ENCODE measurements at regions not wholly inside any gene's neighbourhood (a gene's known extent, or its start where the extent isn't known, plus 50 kb on each side); places are given as distances from the start of the nearest gene placed in this dataset.
"Not testable (repeated sequence)": the region's sequence is repeated elsewhere in the genome, so short reads cannot be mapped to it uniquely, and the experiment has no call there.

DNA sequence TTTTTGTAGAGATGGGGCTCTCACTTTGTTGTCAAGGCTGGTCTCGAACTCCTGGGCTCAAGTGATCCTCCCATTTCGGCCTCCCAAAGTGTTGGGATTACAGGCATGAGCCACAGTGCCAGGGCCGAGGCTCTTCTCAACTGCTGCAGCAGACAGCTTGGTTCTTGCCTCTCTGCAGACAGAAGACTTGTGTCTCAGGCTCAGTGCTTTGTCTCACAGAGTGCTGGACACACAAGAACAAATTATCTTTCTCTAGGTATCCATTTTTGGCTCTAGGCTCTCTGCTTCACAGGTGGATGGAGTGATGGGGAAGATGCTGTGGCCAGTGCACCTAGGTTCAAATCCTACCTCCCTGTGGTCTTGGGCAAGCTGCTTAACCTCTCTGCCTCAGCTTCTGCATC lies 80.8 kb upstream of the RNU2-1 start:
- 93% methylated on average over 3 of the region's 3 CpGs for WGBS
- DNase-seq, result peak in 1 of 3 donors; percentile 25
- H3K4me3 ChIP-seq (ENCODE audit: low read length), result no peak overlapping the region
- no peak for ATAC-seq
- no peaks in the 10 kb centered on the region for H3K9me3 ChIP-seq (ENCODE audit: control insufficient read depth, low read length)
- no peaks in the 10 kb centered on the region for H3K27me3 ChIP-seq (ENCODE audit: control insufficient read depth, insufficient read depth)
- H3K4me1 ChIP-seq (ENCODE audit: control insufficient read depth, insufficient read depth, low read length), result peaks cover 2% of the 10 kb centered on the region
- intact Hi-C loops (cut with DNase I), result no loop called here
- no peak overlapping the region for H3K27ac ChIP-seq (ENCODE audit: low read length)

DNA sequence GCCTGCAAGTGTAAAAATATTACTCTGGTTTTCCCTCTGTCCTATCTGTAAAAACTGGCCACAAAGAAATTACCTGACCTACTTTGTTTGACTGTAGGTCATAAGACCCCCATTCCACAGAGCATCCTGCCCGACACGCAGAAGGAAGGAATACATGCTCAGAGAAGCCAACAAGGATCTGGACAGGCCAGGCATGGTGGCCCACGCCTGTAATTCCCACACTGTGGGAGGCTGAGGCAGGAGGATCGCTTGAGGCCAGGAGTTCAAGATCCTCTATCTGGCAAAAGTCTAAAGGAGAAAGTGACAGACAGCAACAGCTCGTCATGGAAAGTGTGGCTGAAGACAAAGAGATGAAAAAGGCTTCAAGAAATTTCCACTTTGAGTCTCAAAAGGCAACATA lies 78.2 kb upstream of the RNU2-1 start:
- intact Hi-C loops (cut with DNase I), result no loop called here
- H3K4me3 ChIP-seq (ENCODE audit: low read length), result no peak overlapping the region

DNA sequence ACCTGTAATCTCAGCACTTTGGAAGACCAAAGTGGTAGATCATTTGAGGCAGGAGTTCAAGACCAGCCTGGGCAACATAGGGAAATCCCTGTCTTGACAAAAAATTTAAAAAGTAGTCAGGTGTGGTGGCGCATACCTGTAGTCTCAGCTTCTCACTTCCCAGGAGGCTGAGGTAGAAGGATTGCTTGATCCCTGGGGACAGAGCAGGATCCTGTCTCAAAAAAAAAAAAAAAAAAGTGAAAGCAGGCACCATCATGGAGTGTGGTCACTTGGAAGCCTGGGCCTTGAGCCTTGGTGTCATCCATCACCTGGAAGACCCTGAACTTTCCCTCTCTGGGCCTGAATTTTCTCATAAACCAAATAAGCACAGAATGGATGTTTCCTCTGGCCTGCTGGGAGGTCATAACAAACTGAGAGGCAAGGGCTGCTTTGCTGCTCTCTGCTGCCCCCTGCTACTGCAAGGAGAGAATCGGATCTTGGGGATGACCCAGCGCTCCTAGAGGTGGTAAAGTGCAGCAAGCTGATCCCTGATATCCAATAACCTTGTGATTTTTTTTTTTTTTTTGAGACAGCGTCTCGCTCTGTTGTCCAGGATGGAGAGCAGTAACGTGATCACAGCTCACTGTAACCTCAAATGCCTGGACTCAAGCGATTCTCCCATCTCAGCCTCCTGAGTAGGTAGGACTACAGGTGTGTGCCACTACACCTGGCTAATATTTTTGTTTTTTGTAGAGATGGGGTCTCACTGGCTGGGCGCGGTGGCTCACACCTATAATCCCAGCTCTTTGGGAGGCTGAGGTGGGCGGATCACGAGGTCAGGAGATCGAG lies 75.9 kb upstream of the RNU2-1 start:
- 33% methylated on average over 12 of the region's 12 CpGs for WGBS
- no peak overlapping the region for H3K4me3 ChIP-seq (ENCODE audit: low read length)
- H3K27ac ChIP-seq (ENCODE audit: low read length), result no peak overlapping the region
- H3K27me3 ChIP-seq (ENCODE audit: control insufficient read depth, insufficient read depth), result no peaks in the 10 kb centered on the region
- intact Hi-C loops (cut with DNase I), result no loop called here
- H3K9me3 ChIP-seq (ENCODE audit: control insufficient read depth, low read length), result no peaks in the 10 kb centered on the region
- H3K4me1 ChIP-seq (ENCODE audit: control insufficient read depth, insufficient read depth, low read length), result peaks cover 1% of the 10 kb centered on the region
- no peak for ATAC-seq
- DNase-seq, result no peak

More for the DNA sequence above, 78.2 kb upstream of the RNU2-1 start:
- H3K27ac ChIP-seq (ENCODE audit: low read length), result no peak overlapping the region
- 93% methylated on average over 5 of the region's 5 CpGs for WGBS
- H3K4me1 ChIP-seq (ENCODE audit: control insufficient read depth, insufficient read depth, low read length), result peaks cover 2% of the 10 kb centered on the region
- no peaks in the 10 kb centered on the region for H3K27me3 ChIP-seq (ENCODE audit: control insufficient read depth, insufficient read depth)
- H3K9me3 ChIP-seq (ENCODE audit: control insufficient read depth, low read length), result no peaks in the 10 kb centered on the region
- ATAC-seq (no peak), DNase-seq (no peak)

DNA sequence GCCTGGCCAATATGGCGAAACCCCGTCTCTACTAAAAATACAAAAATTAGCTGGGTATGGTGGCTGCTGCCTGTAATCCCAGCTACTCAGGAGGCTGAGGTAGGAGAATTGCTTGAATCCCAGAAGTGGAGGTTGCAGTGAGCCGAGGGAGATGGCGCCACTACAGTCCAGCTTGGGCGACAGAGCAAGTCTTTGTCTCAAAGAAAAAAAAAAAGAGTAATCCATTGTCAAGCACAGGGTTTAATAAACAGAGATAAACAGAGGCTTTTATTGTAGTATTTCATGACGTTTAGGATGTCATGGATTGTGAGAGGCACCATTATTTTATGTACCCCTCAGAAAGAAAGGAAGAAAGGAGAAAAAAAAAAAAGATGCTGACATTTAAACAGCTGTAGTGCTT lies 75.2 kb upstream of the RNU2-1 start:
- DNase-seq (no peak), ATAC-seq (no peak)
- no peak overlapping the region for H3K27ac ChIP-seq (ENCODE audit: low read length)
- intact Hi-C loops (cut with DNase I), result no loop called here
- H3K27me3 ChIP-seq (ENCODE audit: control insufficient read depth, insufficient read depth), result no peaks in the 10 kb centered on the region
- H3K9me3 ChIP-seq (ENCODE audit: control insufficient read depth, low read length), result no peaks in the 10 kb centered on the region
- 77% methylated on average over 6 of the region's 6 CpGs for WGBS
- no peak overlapping the region for H3K4me3 ChIP-seq (ENCODE audit: low read length)
- no peaks in the 10 kb centered on the region for H3K4me1 ChIP-seq (ENCODE audit: control insufficient read depth, insufficient read depth, low read length)

DNA sequence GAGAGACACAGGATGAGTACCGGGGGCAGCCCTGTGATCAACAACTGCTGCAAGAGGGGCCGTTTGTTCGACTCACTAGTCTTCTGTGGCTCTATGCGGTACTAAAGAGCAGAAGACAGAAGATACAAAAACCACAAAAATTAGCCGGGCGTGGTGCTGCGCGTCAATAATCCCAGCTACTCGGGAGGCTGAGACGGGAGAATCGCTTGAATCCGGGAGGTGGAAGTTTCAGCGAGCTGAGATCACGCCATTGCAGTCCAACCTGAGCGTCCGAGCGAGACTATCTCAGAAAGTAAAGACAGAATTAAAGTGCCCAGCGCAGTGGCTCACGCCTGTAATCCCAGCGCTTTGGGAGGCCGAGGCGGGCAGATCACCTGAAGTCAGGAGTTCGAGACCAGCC lies 71.0 kb upstream of the RNU2-1 start:
- DNase-seq; intact Hi-C loops (cut with DNase I); H3K4me1 ChIP-seq (ENCODE audit: control insufficient read depth, insufficient read depth, low read length); H3K9me3 ChIP-seq (ENCODE audit: control insufficient read depth, low read length); H3K4me3 ChIP-seq (ENCODE audit: low read length); H3K27me3 ChIP-seq (ENCODE audit: control insufficient read depth, insufficient read depth); ATAC-seq; H3K27ac ChIP-seq (ENCODE audit: low read length): not testable (repeated sequence)
- 97% methylated on average over 14 of the region's 23 CpGs for WGBS

DNA sequence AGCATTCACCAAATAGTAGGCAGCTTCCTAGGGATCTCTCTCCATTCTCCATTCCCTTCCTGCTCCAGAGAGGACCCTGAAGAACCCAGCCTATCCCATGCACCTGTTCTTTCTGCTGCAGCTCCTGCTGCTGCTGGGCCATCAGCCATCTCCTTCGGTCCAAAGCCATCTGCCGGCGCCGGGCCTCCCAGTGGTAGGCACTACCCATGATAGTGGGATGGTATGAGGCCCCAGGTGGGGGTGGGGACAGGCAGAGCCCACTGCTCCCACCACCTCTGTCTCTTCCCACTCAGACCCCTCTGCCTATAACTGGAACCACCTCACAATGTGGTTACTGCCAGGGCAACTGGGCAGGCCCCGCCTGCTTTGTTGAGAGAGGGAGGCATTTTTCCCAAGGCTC lies 69.3 kb upstream of the RNU2-1 start:
- H3K4me1 ChIP-seq (ENCODE audit: control insufficient read depth, insufficient read depth, low read length); intact Hi-C loops (cut with DNase I); H3K9me3 ChIP-seq (ENCODE audit: control insufficient read depth, low read length); H3K4me3 ChIP-seq (ENCODE audit: low read length); H3K27me3 ChIP-seq (ENCODE audit: control insufficient read depth, insufficient read depth); H3K27ac ChIP-seq (ENCODE audit: low read length); DNase-seq: not testable (repeated sequence)
- ATAC-seq, result peak in 1 of 2 donors; percentile 45
- WGBS, result no CpG with 5 or more reads among the region's 5 CpGs

DNA sequence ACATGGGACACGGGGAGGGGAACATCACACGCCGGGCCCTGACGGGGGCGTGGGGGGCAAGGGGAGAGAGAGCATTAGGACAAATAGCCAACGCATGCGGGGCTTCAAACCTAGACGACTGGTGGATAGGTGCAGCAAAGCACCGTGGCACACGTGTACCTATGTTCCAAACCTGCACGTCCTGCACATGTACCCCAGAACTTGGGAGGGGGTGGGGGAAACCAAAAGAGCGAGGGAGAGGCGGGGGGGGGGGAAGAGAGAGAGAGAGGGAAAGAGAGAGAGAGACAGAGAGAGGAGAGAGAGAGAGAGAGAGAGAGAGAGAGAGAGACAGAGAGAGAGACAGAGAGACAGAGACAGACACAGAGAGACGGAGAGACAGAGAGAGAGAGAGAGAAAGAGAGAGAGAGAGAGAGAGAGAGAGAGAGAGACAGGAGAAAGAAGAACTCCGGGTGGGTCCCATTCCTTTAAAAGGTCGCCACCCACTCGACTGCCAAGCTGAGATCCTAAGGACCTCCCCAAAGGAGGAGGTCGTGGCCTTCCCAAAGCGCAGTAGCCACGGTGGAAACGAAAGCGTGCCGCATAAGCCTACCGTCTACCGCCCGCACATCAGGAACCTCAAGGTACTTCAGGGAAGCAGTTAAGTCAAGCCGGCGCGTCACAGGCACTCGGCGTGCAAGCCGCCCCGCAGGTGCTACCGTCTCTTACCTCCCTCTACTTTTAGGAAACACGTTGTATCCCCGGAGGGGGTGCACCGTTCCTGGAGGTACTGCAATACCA lies 65.7 kb upstream of the RNU2-1 start:
- no CpG with 5 or more reads among the region's 37 CpGs for WGBS
- H3K4me3 ChIP-seq (ENCODE audit: low read length); H3K9me3 ChIP-seq (ENCODE audit: control insufficient read depth, low read length); H3K4me1 ChIP-seq (ENCODE audit: control insufficient read depth, insufficient read depth, low read length); intact Hi-C loops (cut with DNase I); H3K27ac ChIP-seq (ENCODE audit: low read length); DNase-seq; ATAC-seq; H3K27me3 ChIP-seq (ENCODE audit: control insufficient read depth, insufficient read depth): not testable (repeated sequence)

DNA sequence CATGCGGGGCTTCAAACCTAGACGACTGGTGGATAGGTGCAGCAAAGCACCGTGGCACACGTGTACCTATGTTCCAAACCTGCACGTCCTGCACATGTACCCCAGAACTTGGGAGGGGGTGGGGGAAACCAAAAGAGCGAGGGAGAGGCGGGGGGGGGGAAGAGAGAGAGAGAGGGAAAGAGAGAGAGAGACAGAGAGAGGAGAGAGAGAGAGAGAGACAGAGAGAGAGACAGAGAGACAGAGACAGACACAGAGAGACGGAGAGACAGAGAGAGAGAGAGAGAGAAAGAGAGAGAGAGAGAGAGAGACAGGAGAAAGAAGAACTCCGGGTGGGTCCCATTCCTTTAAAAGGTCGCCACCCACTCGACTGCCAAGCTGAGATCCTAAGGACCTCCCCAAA lies 55.9 kb upstream of the RNU2-1 start:
- H3K27me3 ChIP-seq (ENCODE audit: control insufficient read depth, insufficient read depth); H3K9me3 ChIP-seq (ENCODE audit: control insufficient read depth, low read length); DNase-seq; intact Hi-C loops (cut with DNase I); H3K4me1 ChIP-seq (ENCODE audit: control insufficient read depth, insufficient read depth, low read length); H3K27ac ChIP-seq (ENCODE audit: low read length); H3K4me3 ChIP-seq (ENCODE audit: low read length); ATAC-seq: not testable (repeated sequence)
- no CpG with 5 or more reads among the region's 11 CpGs for WGBS

DNA sequence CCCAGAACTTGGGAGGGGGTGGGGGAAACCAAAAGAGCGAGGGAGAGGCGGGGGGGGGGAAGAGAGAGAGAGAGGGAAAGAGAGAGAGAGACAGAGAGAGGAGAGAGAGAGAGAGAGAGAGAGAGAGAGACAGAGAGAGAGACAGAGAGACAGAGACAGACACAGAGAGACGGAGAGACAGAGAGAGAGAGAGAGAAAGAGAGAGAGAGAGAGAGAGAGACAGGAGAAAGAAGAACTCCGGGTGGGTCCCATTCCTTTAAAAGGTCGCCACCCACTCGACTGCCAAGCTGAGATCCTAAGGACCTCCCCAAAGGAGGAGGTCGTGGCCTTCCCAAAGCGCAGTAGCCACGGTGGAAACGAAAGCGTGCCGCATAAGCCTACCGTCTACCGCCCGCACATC lies 49.8 kb upstream of the RNU2-1 start:
- intact Hi-C loops (cut with DNase I); H3K4me1 ChIP-seq (ENCODE audit: control insufficient read depth, insufficient read depth, low read length); H3K27ac ChIP-seq (ENCODE audit: low read length); H3K9me3 ChIP-seq (ENCODE audit: control insufficient read depth, low read length); H3K27me3 ChIP-seq (ENCODE audit: control insufficient read depth, insufficient read depth); DNase-seq; H3K4me3 ChIP-seq (ENCODE audit: low read length); ATAC-seq: not testable (repeated sequence)
- no CpG with 5 or more reads among the region's 15 CpGs for WGBS
